HEK293 (cell line): ENCODE measurements at regions not wholly inside any gene's neighbourhood (a gene's known extent, or its start where the extent isn't known, plus 50 kb on each side); places are given as distances from the start of the nearest gene placed in this dataset.
A peak's percentile ranks its signal among the peaks of the same experiment; 100 is the strongest.

Experiments
- CTCF ChIA-PET: fragments of 350-600 bp; formaldehyde crosslinking; extraction: SDS; loops from one replicate; lab custom pipeline; 2021; ENCODE audit warnings: antibody characterized with exemption; lab: Yijun Ruan, JAX
- POLR2A ChIA-PET: fragments of 300-600 bp; formaldehyde crosslinking; extraction: SDS; loops from one replicate; lab custom pipeline; 2020; ENCODE audit warnings: antibody characterized with exemption, inconsistent platforms; lab: Yijun Ruan, JAX
- H3K27ac ChIP-seq: fragments of 200-500 bp; sonication (Bioruptor generic); 2 replicates; pipeline ENCODE4 v1.5.1; 2014; ENCODE audit warnings: low read depth, low read length, control low read depth, inconsistent platforms; ENCODE audit errors: extremely low read depth
- H3K36me3 ChIP-seq, 2 experiments: fragments of 200-500 bp in 1 of 2; sonication (Bioruptor generic) in 1 of 2; 1 replicate in 1 of 2; 2 replicates in 1 of 2; pipeline ENCODE4 v1.5.1; 2014 to 2017; ENCODE audit warnings: inconsistent platforms in 2 of 2, low read length in 2 of 2; ENCODE audit not compliant: control insufficient read depth in 2 of 2, insufficient read depth in 1 of 2
- H3K4me1 ChIP-seq: fragments of 200-500 bp; sonication (Bioruptor generic); 2 replicates; pipeline ENCODE4 v1.5.1; 2014; ENCODE audit warnings: mild to moderate bottlenecking, low read length, inconsistent platforms; ENCODE audit not compliant: control insufficient read depth, insufficient read depth
- H3K4me3 ChIP-seq: 2 replicates; pipeline ENCODE4 v1.5.1; 2011; ENCODE audit warnings: low read depth, mild to moderate bottlenecking, control low read depth, low read length, moderate library complexity
- H3K9me3 ChIP-seq: fragments of 200-500 bp; sonication (Bioruptor generic); 2 replicates; pipeline ENCODE4 v1.5.1; 2014; ENCODE audit warnings: low read depth, low read length, inconsistent platforms; ENCODE audit not compliant: control insufficient read depth, insufficient read depth
- KLF16 ChIP-seq: fragments of 450-650 bp; formaldehyde crosslinking; IDR thresholded peaks from 2 replicates; pipeline ENCODE4 v1.5.1; 2017; ENCODE audit warnings: missing biosample characterization, missing genetic modification characterization
- KLF9 ChIP-seq: fragments of 450-650 bp; formaldehyde crosslinking; IDR thresholded peaks from 2 replicates; pipeline ENCODE4 v1.5.1; 2016; ENCODE audit warnings: missing biosample characterization, missing genetic modification characterization, low read depth
- OSR2 ChIP-seq: fragments of 450-650 bp; formaldehyde crosslinking; IDR thresholded peaks from 2 replicates; pipeline ENCODE4 v1.5.1; 2016; ENCODE audit warnings: missing biosample characterization, missing genetic modification characterization
- OVOL3 ChIP-seq: fragments of 450-650 bp; formaldehyde crosslinking; IDR thresholded peaks from 2 replicates; pipeline ENCODE4 v1.5.1; 2016; ENCODE audit warnings: missing biosample characterization, missing genetic modification characterization
- SP7 ChIP-seq: fragments of 450-650 bp; formaldehyde crosslinking; IDR thresholded peaks from 2 replicates; pipeline ENCODE4 v1.5.1; 2016; ENCODE audit warnings: missing biosample characterization, missing genetic modification characterization
- TCF7L2 ChIP-seq: IDR thresholded peaks from 2 replicates; pipeline ENCODE4 v1.6.1; 2011; ENCODE audit warnings: low read depth, mild to moderate bottlenecking, inconsistent platforms, low read length, moderate library complexity, borderline replicate concordance
- TRIM28 ChIP-seq: IDR thresholded peaks from 2 replicates; pipeline ENCODE4 v1.6.1; 2011; ENCODE audit warnings: low read length, control low read depth, borderline replicate concordance
- ZBTB1 ChIP-seq: fragments of 450-650 bp; formaldehyde crosslinking; IDR thresholded peaks from 2 replicates; pipeline ENCODE4 v1.5.1; 2016; ENCODE audit warnings: missing biosample characterization, missing genetic modification characterization
- ZFHX2 ChIP-seq: fragments of 450-650 bp; formaldehyde crosslinking; conservative IDR thresholded peaks from 2 replicates; pipeline ENCODE4 v1.5.1; 2016; ENCODE audit warnings: missing biosample characterization, missing genetic modification characterization
- ZIC2 ChIP-seq: fragments of 450-650 bp; formaldehyde crosslinking; IDR thresholded peaks from 2 replicates; pipeline ENCODE4 v1.5.1; 2016; ENCODE audit warnings: missing biosample characterization, missing genetic modification characterization
- ZNF121 ChIP-seq: fragments of 450-650 bp; formaldehyde crosslinking; IDR thresholded peaks from 2 replicates; pipeline ENCODE4 v1.5.1; 2016; ENCODE audit warnings: missing biosample characterization, missing genetic modification characterization
- ZNF211 ChIP-seq: fragments of 450-650 bp; formaldehyde crosslinking; IDR thresholded peaks from 2 replicates; pipeline ENCODE4 v1.5.1; 2016; ENCODE audit warnings: low read depth, missing biosample characterization, missing genetic modification characterization
- ZNF214 ChIP-seq: fragments of 450-650 bp; formaldehyde crosslinking; IDR thresholded peaks from 2 replicates; pipeline ENCODE4 v1.5.1; 2017; ENCODE audit warnings: missing biosample characterization, mild to moderate bottlenecking, missing genetic modification characterization, borderline replicate concordance
- ZNF37A ChIP-seq: fragments of 450-650 bp; IDR thresholded peaks from 2 replicates; pipeline ENCODE4 v1.5.1; 2018; ENCODE audit warnings: missing biosample characterization, missing genetic modification characterization
- ZNF426 ChIP-seq: fragments of 450-650 bp; formaldehyde crosslinking; IDR thresholded peaks from 2 replicates; pipeline ENCODE4 v1.5.1; 2017; ENCODE audit warnings: missing biosample characterization, missing genetic modification characterization, mild to moderate bottlenecking, inconsistent platforms, moderate library complexity
- ZNF521 ChIP-seq: fragments of 450-650 bp; formaldehyde crosslinking; IDR thresholded peaks from 2 replicates; pipeline ENCODE4 v1.5.1; 2017; ENCODE audit warnings: missing biosample characterization, mild to moderate bottlenecking, missing genetic modification characterization
- ZNF530 ChIP-seq: fragments of 450-650 bp; formaldehyde crosslinking; IDR thresholded peaks from 2 replicates; pipeline ENCODE4 v1.5.1; 2016; ENCODE audit warnings: low read depth, missing biosample characterization, missing genetic modification characterization
- ZNF629 ChIP-seq: fragments of 450-650 bp; formaldehyde crosslinking; IDR thresholded peaks from 2 replicates; pipeline ENCODE4 v1.5.1; 2017; ENCODE audit warnings: missing biosample characterization, missing genetic modification characterization
- ZNF776 ChIP-seq: fragments of 450-650 bp; formaldehyde crosslinking; IDR thresholded peaks from 2 replicates; pipeline ENCODE4 v1.5.0; 2017; ENCODE audit warnings: missing biosample characterization, missing genetic modification characterization, borderline replicate concordance
- TF ChIP-seq, protein P1 (sequence below): fragments of 450-650 bp; formaldehyde crosslinking; IDR thresholded peaks from 2 replicates; pipeline ENCODE4 v1.5.1; 2017; ENCODE audit warnings: missing biosample characterization, missing genetic modification characterization
- TF ChIP-seq, protein P2 (sequence below): fragments of 450-650 bp; formaldehyde crosslinking; IDR thresholded peaks from 2 replicates; pipeline ENCODE4 v1.5.1; 2016; ENCODE audit warnings: missing biosample characterization, missing genetic modification characterization

DNA sequence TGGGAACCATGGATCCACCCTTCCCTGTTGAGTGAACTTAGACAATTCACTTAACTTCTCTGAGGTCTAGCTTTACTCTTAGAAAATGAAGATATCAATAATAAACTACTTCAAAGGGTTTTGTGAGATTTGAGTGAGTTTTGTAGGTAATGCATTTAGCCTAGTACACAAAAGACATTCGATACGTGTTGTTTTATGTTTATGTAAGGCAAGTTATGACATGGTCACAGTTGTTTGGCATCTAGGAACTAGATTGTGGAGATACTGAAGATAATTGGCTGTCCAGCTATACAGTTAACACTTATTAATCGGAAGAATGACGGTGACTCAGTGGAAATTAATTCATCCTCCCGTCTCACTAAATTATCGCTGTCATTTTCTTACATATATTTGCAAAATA lies 1781.1 kb upstream of the TENM3 start:
- H3K4me3 ChIP-seq = no peak overlapping the region
- no peaks in the 10 kb centered on the region for H3K36me3 ChIP-seq
- ChIA-PET CTCF (interaction anchor here (3.6 kb wide), 1 partner anchor 13 kb away, joined by 20 read pairs; no protein-coding TSS in a partner anchor), POLR2A (no interaction called here)
- H3K4me1 ChIP-seq = no peaks in the 10 kb centered on the region
- TF ChIP-seq, protein P1, sequence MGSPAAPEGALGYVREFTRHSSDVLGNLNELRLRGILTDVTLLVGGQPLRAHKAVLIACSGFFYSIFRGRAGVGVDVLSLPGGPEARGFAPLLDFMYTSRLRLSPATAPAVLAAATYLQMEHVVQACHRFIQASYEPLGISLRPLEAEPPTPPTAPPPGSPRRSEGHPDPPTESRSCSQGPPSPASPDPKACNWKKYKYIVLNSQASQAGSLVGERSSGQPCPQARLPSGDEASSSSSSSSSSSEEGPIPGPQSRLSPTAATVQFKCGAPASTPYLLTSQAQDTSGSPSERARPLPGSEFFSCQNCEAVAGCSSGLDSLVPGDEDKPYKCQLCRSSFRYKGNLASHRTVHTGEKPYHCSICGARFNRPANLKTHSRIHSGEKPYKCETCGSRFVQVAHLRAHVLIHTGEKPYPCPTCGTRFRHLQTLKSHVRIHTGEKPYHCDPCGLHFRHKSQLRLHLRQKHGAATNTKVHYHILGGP (tag by site-specific recombination) = peak; percentile 63; the same call in 1 of the 2 replicates
- no peak for TF ChIP-seq ZNF214 (tag by site-specific recombination)
- TF ChIP-seq ZNF37A = no peak
- TF ChIP-seq KLF9 (tag by site-specific recombination) = no peak
- no peak; the same call in 1 of the 2 replicates for TF ChIP-seq TRIM28
- TF ChIP-seq ZNF211 (tag by site-specific recombination) = no peak
- peak; percentile 88 for TF ChIP-seq TCF7L2
- no peak for TF ChIP-seq OVOL3
- TF ChIP-seq SP7 (tag by site-specific recombination) = no peak
- no peak for TF ChIP-seq ZNF629 (tag by site-specific recombination)
- TF ChIP-seq ZIC2 (tag by site-specific recombination) = no peak
- peak; percentile 39; the same call in 1 of the 2 replicates for TF ChIP-seq OSR2 (tag by site-specific recombination)
- TF ChIP-seq, protein P2, sequence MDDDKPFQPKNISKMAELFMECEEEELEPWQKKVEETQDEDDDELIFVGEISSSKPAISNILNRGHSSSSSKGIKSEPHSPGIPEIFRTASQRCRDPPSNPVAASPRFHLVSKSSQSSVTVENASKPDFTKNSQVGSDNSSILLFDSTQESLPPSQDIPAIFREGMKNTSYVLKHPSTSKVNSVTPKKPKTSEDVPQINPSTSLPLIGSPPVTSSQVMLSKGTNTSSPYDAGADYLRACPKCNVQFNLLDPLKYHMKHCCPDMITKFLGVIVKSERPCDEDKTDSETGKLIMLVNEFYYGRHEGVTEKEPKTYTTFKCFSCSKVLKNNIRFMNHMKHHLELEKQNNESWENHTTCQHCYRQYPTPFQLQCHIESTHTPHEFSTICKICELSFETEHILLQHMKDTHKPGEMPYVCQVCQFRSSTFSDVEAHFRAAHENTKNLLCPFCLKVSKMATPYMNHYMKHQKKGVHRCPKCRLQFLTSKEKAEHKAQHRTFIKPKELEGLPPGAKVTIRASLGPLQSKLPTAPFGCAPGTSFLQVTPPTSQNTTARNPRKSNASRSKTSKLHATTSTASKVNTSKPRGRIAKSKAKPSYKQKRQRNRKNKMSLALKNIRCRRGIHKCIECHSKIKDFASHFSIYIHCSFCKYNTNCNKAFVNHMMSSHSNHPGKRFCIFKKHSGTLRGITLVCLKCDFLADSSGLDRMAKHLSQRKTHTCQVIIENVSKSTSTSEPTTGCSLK (tag by site-specific recombination) = no peak
- TF ChIP-seq ZFHX2 (tag by site-specific recombination) = no peak
- no peak for TF ChIP-seq ZNF776
- no peak for TF ChIP-seq ZNF121
- H3K9me3 ChIP-seq = no peaks in the 10 kb centered on the region
- no peak overlapping the region for H3K27ac ChIP-seq

DNA sequence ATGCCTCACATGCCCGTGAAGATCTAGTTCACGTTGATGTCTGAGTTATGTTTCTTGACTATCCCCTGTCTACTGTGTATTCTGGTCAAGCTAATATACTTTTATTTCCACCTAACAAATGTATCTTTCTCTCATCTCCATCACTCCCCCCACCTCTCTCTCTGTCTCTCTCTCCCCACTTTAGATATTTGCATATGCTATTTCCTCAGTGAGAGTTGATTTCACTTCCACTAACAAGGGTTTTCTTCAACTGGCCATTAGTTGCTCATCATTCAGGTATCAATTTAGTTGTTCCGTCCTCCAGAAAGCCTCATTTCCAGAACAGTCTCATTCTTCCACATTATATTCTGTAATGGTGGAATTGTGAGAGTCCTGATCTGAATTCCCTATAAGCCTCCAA lies 1777.8 kb upstream of the TENM3 start:
- CTCF ChIA-PET = no interaction called here
- no peaks in the 10 kb centered on the region for H3K36me3 ChIP-seq
- no peak overlapping the region for H3K27ac ChIP-seq
- POLR2A ChIA-PET = no interaction called here
- H3K4me3 ChIP-seq = no peak overlapping the region
- TF ChIP-seq ZNF426 (no peak), KLF16 (tag by site-specific recombination) (no peak), ZNF530 (tag by site-specific recombination) (no peak)
- no peaks in the 10 kb centered on the region for H3K9me3 ChIP-seq
- H3K4me1 ChIP-seq = no peaks in the 10 kb centered on the region

DNA sequence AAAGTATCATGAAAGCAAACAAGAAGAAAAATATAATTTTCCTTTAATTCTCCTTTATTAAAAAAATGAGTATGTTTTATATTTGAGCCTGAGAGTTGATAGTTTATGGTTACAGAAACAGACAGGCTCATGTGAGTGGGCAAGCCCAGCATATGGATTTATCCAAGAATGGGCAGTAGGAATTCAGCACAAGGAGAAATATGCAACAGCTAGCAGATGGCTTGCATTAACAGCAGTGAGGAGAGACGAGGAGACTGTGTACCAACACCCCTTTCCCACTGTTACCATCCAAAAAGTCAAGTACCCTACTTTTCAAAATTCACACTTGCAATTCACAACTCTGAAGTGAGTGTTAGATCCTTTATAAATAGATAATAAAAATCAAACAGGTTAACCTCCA lies 1760.2 kb upstream of the TENM3 start:
- Histone ChIP-seq H3K4me1 (no peaks in the 10 kb centered on the region), H3K4me3 (no peak overlapping the region), H3K9me3 (no peaks in the 10 kb centered on the region), H3K27ac (no peak overlapping the region), H3K36me3 (no peaks in the 10 kb centered on the region)
- ChIA-PET POLR2A (no interaction called here), CTCF (no interaction called here)
- TF ChIP-seq ZBTB1 (tag by site-specific recombination) = no peak
- TF ChIP-seq ZNF521 = no peak
